ENCODE measurements at regions not wholly inside any gene's neighbourhood (a gene's known extent, or its start where the extent isn't known, plus 50 kb on each side); places are given as distances from the start of the nearest gene placed in this dataset.
A peak's percentile ranks its signal among the peaks of the same experiment; 100 is the strongest.
"Not testable (repeated sequence)": the region's sequence is repeated elsewhere in the genome, so short reads cannot be mapped to it uniquely, and the experiment has no call there.

DNA sequence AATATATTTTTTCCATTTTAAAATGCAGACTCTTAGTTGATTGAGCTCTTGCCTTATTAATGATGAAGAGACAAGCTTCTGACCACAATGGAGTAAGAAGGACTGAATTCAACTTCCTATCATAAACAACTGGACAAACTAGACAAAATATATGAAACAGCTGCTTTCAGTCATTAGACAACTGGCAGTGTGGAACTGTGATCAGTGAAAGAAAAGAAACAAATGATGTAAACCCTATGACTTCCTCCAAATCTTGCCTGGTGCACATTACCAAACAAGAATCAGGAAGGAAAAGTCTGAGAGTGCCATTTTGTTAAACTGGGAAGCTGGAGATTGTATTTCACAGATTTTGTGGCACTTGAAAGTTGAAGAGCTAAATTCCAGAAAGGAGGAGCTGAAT lies 154.7 kb upstream of the ATXN7L3B start:
- DNase-seq (ENCODE audit: low read depth), result no peak

DNA sequence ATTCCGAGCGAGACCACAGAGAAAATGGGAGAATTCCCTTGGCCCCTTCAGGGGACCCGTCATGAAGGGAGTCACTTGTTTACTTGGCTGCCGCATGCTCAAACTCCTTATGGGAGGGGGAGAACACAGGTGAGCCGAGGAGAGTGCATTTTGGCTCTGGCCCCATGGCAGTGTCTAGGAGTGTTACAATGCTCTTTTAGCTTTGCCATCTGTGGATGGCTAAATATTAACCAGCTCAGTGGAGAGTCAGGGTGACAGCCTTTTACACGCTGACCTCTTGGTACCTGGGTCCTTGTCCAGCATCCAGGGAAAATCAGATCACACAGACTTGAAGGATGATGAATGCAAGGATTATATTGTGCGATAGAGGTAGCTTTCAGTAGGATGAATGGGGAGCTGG lies 146.4 kb upstream of the ATXN7L3B start:
- DNase-seq (ENCODE audit: low read depth), result no peak

DNA sequence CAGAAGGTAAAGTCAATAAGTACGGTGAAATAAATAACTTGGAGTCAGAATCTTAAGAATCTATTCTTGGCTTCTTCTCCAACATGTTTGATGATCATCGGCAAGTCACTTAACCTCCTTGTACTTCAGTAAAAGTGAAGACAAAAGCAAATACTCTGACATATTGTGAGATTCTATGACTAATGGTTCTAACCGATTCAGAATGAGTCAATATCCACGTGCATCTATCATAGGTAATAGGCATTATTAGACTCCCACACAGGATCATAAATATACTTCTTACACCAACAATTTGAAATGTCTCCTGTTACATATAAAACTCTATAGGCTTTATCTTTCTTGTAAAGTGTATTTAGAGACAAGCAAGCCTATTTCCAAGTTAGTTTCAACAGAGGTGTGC lies 144.4 kb upstream of the ATXN7L3B start:
- DNase-seq (ENCODE audit: low read depth), result no peak

DNA sequence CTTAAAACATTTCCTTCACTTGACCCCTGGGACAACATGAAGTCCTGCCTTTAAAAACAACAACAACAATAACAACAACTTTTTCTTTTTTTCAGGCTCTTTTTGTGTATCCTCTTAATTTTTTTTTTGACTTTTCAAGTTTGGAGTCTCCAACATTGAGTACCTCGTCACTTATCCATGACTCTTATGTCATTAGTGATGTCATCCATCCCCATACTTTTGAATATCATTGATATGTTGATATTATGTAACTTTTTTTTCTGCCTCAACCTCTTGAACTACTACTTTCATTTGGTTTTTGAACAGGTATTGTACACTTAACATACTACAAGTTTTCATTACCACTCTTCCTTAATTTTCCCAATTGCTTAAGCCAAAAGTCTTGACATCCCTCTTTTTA lies 143.0 kb upstream of the ATXN7L3B start:
- DNase-seq (ENCODE audit: low read depth), result no peak

DNA sequence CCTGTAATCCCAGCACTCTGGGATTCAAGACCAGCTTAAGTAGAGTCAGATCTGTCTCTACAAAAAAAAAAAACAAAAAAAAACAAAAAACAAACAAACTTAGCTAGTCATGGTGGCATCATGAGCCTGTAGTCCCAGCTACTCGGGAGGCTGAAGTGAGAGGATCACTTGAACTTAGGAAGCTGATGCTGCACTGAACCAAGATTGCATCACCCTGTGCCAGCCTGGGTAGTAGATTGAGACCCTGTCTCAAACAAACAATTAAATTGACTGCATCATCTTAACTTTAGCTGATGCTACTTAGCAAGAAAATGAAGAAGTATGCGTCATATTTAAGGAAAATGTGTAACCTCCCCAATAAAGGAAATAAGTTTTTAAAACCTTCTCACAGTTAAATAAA lies 136.6 kb upstream of the ATXN7L3B start:
- no peak for DNase-seq (ENCODE audit: low read depth)

DNA sequence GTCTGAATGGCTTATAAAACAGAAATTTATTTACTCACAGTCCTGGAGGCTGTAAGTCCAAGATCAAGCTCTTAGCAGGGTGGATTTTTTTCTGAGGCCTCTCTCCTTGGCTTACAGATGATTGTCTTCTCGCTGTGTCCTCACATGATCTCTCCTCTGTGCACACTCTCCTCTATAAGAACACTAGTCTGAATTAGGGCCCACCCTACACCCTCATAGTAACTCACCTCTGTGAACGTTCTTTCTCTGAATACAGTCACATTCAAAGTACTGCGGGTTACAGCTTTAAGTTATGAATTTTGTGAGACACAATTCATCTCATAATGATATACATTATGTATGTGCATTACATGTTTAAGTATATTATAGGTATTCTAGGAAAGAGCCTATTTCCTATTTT lies 135.7 kb upstream of the ATXN7L3B start:
- DNase-seq (ENCODE audit: low read depth), result no peak

DNA sequence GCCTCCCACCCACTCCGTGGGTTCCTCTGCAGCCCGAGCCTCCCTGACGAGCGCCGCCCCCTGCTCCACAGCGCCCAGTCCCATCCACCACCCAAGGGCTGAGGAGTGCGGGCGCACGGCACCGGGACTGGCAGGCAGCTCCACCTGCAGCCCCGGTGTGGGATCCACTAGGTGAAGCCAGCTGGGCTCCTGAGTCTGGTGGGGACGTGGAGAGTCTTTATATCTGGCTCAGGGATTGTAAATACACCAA lies 134.5 kb upstream of the ATXN7L3B start:
- DNase-seq (ENCODE audit: low read depth), result not testable (repeated sequence)

DNA sequence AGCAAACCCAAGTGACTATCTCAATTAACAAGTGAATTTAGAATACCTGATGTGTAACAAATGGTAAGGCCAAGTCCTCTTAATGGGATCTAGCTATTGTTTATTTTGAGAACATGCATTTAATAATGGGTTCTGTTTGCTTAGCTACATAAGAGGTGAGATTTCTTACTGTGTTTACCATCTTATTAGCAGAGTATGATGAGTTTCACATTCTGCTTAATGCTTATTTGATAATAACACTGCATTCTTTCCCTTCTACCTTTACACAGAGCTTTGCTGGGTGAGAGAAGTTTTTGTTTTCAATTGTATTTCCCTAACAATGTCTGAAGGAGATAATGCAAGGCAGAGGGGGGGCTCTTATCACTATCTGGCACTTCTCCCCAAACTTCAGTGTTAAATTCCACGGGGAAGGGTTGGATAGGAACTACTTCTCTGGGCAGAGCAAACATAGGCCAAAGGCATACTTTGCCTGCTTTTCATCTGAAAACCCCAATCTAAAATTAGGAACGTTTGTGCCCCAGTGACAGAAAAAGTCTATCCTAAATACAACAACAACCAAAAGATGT lies 129.0 kb upstream of the ATXN7L3B start:
- DNase-seq (ENCODE audit: low read depth), result no peak

DNA sequence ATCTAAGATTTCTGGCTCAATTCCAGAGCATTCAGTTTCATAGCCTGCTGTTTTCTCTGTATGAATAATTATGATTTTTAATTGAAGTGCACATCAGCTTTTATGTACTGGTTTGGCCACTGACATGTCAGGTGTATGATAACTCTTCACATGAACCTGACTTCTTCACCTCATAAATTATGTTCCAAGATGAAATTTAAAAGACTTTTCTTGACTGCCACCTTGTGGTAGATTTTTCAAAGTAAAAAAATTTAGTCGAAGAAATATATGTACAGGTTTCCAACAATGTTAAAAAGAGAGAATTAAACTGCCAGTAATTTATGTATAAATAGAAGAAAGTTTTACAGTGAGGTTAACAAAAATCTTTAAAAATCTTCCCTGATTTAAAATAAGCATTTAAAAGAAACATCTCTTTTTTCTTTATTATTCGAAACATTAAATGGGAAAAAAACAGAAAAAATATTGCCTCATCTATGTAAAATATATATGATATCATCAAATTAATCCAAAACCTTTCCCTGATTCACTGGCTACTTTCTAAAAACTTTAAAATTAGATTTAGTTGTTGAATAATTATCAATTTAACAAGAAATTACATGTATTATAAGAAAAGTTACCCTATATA lies 124.9 kb upstream of the ATXN7L3B start:
- DNase-seq (ENCODE audit: low read depth), result no peak

DNA sequence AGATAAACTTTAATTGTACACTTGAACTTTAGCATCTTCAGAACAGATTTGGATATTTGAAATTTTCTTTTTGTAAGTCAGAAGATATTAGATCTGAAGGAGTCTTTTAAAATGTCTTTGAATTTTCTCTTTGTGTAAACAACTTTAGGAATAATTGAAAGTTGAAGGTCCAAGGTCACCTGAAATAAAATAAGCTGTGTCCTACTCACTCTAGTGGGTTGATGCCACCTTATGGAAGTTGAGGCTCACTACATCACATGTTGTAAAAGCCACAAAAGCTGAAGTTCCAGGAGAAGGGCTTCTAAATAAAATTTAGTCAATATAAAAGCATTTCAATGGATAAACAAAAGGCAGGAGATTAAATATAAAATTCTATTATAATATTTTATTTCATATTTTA lies 122.0 kb upstream of the ATXN7L3B start:
- no peak for DNase-seq (ENCODE audit: low read depth)

DNA sequence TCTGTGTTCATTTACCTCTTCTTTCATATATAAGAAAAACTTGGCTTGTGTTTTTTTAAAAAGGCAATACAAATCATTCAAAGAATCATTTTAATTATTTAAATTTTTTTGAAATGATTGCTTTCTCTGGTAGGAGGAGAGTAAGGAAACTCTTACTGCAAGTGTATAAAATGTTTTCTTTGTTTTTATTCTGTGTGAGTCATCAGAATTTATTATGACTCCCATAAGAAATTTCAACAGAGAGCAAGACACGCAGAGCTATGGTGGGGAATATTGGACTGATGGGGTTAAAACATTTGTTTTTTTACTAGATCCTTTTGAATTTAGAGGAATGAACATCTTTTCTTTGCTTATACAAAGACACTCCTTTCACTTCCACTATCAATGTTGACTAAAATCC lies 119.1 kb upstream of the ATXN7L3B start:
- DNase-seq (ENCODE audit: low read depth), result no peak

DNA sequence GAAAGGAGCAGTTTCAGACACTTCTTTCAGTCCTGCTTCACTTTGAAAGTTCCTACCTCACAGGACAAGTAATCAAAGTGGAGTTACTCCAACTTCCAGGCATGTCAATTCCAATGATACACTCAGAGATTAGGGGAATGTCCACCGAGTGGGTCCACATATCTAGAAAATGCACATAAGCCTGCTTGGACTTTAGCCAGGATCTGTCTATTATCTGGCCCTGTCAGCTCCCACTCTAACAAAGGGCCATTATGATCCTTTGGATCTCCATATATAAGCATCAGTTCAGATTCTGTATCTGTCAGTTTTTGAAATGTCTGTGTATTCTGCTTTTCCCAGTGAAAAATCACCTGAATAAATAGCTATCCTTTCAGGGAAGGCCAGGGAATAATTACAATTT lies 112.9 kb upstream of the ATXN7L3B start:
- no peak for DNase-seq (ENCODE audit: low read depth)

DNA sequence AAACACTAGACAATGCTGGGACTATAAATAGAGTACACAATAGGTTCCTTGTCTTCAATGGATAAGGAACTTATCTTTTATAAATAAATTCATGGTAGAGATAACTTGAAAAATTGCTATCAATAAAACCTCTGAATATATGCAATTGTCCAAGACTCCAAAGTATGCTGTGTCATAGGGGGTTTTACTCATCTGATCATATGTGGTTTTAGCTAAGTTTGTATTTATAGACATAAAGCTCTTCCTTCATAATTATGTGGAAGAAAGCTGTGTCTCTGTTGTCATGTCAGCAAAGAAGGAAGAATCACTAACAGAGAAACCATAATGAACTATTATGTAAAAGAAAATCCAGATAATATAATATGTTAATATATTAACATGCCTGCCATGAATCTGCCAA lies 111.5 kb upstream of the ATXN7L3B start:
- no peak for DNase-seq (ENCODE audit: low read depth)

DNA sequence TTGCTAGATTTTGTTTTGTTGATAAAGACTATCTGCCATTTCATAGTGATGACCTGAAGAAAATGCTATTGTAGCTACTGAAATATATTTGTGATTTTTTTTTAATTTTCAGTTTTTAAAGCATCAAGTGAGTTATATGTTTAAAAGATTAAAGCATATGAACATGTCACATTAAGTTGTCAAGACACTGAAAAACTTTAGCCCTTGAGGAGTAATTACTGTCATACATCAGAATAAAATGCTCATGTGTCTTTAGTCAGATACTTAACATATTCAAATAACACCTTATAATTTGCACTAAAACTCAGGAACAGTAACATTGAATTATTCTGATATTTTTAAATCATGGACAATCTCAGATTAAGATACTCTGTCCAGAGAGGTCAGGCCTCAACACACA lies 108.1 kb upstream of the ATXN7L3B start:
- DNase-seq (ENCODE audit: low read depth), result no peak

DNA sequence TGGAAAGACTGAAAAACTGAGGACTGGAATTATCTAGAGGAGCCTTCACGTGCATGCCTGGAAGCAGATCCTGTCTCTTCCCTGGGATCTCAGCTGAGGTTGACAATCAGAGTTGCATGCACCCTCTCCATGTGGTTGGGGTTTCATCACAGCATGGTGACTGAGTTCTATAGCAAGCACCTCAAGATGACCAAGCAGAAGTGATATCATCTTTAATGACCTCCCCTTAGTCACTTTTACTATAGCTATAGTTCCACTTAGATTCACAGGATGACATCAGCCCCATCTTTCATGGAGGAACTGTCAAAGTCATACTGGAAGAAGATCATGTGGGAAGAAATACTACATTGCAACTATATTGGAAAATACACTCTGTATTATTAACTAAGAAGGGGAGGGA lies 105.8 kb upstream of the ATXN7L3B start:
- DNase-seq (ENCODE audit: low read depth), result no peak

DNA sequence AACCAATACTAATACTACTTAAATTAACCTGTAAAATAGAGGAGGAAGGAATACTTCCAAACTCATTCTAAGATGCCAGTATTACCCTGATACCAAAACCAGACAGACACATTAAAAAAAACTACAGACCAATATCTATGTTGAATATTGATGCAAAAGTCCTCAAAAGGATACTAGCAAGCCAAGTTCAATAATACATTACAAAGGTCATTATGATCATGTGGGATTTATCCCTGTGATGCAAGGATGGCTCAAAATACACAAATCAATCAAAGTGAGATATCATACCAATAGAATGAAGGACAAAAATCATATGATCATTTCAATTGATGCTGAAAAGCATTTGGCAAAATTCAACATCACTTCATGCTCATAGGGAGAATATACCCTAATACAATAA lies 97.2 kb upstream of the ATXN7L3B start:
- DNase-seq (ENCODE audit: low read depth), result no peak

DNA sequence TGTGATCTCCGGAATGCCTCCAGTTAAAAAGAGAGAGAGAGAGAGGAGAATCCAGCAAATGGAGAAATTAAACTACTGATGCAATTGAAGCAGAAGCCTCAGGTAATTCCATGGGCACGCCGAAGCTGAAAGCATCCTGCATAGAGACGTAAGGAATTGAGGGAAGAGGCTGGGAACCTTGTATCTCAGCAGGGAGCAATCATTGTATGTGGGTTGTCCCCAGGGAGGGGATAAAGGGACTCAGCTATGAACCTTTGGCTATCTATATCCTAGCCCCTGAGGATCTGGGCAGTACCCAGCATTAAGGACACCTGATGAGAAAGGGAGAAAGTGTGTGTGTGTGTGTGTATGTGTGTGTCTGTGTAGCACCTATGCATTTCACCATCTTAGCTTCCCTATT lies 95.8 kb upstream of the ATXN7L3B start:
- DNase-seq (ENCODE audit: low read depth), result no peak

DNA sequence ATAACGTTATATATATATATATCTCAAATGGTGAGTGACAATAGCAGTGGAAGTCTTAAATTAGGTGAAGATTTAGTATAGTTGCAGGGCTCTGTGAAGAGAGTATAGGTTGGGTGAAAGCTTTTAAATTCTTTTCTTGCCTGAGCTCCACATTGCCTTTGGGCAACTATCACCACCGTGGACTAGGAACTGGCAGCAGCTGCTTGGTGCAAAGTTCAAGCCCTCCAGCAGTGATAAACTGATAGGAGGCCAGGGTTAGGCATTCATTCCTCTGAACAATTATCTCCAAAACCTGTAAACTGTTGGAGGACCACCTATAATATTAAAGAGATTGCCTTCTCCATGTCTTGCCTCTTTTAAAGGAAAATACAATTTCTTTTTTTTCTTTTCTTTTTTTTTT lies 91.2 kb upstream of the ATXN7L3B start:
- no peak for DNase-seq (ENCODE audit: low read depth)

DNA sequence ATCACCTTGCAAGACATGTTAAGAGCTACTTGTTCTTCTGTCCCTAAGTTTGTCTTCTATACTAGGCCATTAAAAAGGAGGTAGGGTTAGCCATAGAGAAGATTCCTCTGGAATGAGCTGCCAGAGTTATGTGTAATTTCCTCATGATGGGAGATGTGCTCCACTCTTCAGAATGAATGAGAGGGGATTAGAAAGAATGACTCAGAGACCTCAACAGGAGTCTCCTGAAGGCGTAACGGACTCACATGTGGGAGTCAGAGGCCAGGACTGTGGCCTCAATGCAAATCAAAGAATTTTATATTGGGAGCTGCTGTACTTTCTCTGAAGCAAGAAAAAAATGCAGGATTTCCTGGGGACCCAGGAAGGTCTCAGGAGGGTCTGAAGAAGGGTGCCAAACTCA lies 87.8 kb upstream of the ATXN7L3B start:
- DNase-seq (ENCODE audit: low read depth), result peak; percentile 71

DNA sequence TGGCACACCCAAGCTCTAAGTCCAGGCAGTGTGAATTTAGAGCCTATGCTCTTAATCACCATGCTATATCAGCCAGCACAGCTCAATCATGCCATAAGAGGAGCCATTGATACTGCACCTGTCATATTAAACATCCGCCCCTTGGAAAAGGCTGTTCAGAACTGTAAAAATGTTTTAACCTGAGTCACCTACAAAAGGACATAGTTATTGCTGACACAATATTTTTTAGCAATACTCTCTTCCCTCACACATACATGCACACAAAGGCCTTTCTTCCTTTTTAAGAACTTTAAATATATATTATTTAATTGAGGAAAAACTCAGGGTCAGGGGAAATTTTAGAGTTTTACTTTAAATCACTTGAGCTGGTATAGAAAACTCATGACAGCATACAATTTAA lies 83.5 kb upstream of the ATXN7L3B start:
- no peak for DNase-seq (ENCODE audit: low read depth)

DNA sequence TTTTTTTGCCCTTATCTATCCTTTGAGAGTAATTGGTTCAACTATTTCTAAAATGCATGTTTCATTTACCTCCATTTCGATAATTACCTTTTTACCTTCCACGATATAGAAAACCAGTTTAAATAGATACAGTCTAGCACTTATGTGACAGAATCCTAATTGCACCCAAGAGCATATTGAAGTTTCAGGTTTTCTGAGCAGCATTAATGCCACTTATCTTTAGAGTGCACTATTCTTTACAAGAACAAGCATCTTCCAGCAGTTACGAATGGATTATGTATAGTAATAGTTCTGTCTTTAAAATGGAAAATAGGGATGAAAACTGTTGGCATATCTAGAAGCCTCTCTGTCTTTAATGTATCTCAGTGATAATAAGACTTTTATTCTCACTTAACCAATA lies 82.2 kb upstream of the ATXN7L3B start:
- DNase-seq (ENCODE audit: low read depth), result no peak

DNA sequence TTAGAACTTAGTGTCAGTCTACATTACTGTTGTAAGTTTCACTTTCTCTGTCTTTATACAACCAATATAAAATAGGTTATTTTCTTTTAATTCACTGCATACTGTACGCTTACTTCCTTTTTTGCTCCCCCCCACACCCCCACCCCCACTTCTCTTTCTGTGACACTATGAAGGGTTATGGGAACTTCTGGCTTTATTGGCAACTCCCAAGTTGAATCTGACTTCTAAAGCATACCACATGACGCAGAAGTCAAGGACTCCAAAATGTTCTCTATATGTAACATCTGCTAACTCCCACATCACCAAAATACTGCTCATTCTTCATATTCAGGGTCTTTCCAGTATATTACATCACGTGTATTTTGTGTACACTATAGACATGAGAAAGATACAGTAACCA lies 81.2 kb upstream of the ATXN7L3B start:
- no peak for DNase-seq (ENCODE audit: low read depth)

DNA sequence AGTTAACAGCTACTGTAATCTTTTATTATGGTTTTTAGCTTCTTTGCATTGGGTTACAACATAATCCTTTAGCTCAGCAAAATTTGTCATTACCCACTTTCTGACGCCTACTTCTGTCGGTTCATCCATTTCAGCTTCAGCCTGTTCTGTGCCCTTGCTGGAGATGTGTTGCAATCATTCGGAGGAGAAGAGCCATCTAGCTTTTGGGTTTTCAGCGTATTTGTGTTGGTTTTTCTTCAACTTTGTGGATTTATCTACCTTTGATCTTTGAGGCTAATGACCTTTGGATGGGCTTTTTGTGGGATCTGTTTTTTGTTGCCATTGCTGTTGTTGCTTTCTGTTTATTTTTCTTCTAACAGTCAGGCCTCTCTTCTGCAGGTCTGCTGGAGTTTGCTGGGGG lies 69.2 kb upstream of the ATXN7L3B start:
- DNase-seq (ENCODE audit: low read depth), result no peak

DNA sequence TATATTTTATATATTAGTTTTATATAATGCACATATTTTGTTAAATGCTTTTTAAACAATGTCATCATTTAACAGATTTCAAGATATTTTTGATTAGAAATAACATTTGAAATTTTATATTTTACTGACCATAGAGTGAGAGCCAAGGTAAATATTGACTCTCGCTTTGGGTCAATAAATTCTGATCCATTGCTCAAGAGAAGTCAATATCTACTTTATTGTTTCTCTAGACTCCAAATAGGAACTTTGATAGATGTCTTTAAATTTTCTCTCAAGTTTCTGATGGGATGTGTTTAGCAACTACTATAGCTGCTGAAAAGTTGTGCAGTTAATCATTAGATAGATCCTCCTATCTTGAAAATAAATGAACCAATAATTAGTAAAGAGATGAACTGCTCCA lies 61.4 kb upstream of the ATXN7L3B start:
- no peak for DNase-seq (ENCODE audit: low read depth)

DNA sequence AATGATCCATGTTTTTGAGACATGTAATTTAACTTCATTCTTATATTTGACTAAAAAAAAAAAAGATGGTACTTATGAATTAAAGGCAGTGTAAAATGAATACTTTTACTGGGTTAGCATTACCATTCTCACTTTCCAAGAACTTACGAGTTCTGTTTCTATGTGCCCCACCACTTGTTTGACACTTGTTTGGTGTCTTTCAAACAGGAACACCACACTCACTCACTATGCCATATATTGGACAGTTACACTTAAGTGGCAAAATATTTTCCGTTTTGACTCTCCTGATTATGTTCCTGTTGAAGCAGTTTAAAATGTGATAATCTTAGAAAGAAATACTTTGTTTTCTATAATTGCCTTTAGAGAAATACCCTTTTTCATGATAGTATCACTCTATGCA lies 56.6 kb upstream of the ATXN7L3B start:
- DNase-seq (ENCODE audit: low read depth), result no peak

Measured in non-pigmented ciliary epithelial cell (primary cell).